HEK293 (cell line): ENCODE measurements at regions not wholly inside any gene's neighbourhood (a gene's known extent, or its start where the extent isn't known, plus 50 kb on each side); places are given as distances from the start of the nearest gene placed in this dataset.

ENCODE experiments used
- CTCF ChIP-seq: fragments of 450-650 bp; formaldehyde crosslinking; IDR thresholded peaks from 2 replicates; pipeline ENCODE4 v1.5.1; 2016; ENCODE audit warnings: missing biosample characterization, missing genetic modification characterization
- ELK4 ChIP-seq: IDR thresholded peaks from 2 replicates; pipeline ENCODE4 v1.6.1; 2011; ENCODE audit warnings: mild to moderate bottlenecking, low read depth, low read length, borderline replicate concordance
- ZNF423 ChIP-seq: fragments of 450-650 bp; formaldehyde crosslinking; IDR thresholded peaks from 2 replicates; pipeline ENCODE4 v1.5.1; 2016; ENCODE audit warnings: missing biosample characterization, missing genetic modification characterization
- ZNF513 ChIP-seq: fragments of 450-650 bp; IDR thresholded peaks from 2 replicates; pipeline ENCODE4 v1.5.1; 2018; ENCODE audit warnings: missing biosample characterization, missing genetic modification characterization

GRCh38 chr15:53247041-53247708 lies 457.0 kb upstream of the ONECUT1 start:
- no peak for TF ChIP-seq ZNF423
- TF ChIP-seq ELK4 = no peak
- no peak for TF ChIP-seq CTCF (tag by site-specific recombination)
- TF ChIP-seq ZNF513 (tag by site-specific recombination) = no peak
